DOHH2 (cell line): ENCODE measurements at regions not wholly inside any gene's neighbourhood (a gene's known extent, or its start where the extent isn't known, plus 50 kb on each side); places are given as distances from the start of the nearest gene placed in this dataset.

Experiments
- EZH2phosphoT487 ChIP-seq: fragments of 200-600 bp; sonication (generic); IDR thresholded peaks from 2 replicates; pipeline ENCODE4 v1.6.1; 2017; ENCODE audit warnings: borderline replicate concordance, mild to moderate bottlenecking, antibody characterized with exemption, low read length, moderate library complexity, mixed read lengths
- TF ChIP-seq, protein P1 (sequence below): fragments of 200-600 bp; sonication (generic); IDR thresholded peaks from one replicate; pipeline ENCODE4 v1.5.1; 2014; ENCODE audit warnings: antibody characterized with exemption, mild to moderate bottlenecking, low read depth, low read length; ENCODE audit not compliant: poor library complexity, severe bottlenecking

DNA sequence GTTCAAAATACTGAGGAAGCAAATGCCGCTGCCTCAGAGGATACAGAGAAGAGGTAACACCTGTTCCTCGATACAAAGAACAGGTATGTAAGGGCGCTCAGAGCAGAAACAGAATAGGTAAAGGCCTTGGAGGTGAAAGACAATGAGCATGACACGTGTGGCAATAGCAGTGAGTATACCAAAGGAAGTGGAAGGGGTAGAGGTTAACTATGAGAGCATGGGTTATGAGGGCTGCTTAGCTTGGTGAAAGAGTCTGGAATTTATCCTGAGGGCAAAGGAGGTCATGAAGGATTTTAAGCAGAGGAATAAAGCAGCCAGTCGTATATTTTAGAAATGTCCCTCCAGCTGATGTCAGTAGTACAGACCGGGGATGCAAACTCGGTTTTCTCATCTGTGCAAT lies 269.8 kb upstream of the ZNF462 start:
- TF ChIP-seq, protein P1, sequence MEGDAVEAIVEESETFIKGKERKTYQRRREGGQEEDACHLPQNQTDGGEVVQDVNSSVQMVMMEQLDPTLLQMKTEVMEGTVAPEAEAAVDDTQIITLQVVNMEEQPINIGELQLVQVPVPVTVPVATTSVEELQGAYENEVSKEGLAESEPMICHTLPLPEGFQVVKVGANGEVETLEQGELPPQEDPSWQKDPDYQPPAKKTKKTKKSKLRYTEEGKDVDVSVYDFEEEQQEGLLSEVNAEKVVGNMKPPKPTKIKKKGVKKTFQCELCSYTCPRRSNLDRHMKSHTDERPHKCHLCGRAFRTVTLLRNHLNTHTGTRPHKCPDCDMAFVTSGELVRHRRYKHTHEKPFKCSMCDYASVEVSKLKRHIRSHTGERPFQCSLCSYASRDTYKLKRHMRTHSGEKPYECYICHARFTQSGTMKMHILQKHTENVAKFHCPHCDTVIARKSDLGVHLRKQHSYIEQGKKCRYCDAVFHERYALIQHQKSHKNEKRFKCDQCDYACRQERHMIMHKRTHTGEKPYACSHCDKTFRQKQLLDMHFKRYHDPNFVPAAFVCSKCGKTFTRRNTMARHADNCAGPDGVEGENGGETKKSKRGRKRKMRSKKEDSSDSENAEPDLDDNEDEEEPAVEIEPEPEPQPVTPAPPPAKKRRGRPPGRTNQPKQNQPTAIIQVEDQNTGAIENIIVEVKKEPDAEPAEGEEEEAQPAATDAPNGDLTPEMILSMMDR = no peak
- no peak for TF ChIP-seq EZH2phosphoT487
